Endothelial cell of umbilical vein (primary cell): ENCODE measurements at regions not wholly inside any gene's neighbourhood (a gene's known extent, or its start where the extent isn't known, plus 50 kb on each side); places are given as distances from the start of the nearest gene placed in this dataset.

Experiments used
- BruUV-seq: library from RNA; stranded (reverse); fragments of 400-500 nt; replicated peaks from 2 replicates; lab custom pipeline; 2021; lab: Mats Ljungman, UMichigan
- CTCF ChIA-PET: fragments of 300-600, 350-600 bp; sonication (Branson Sonifier 250); formaldehyde crosslinking; loops from one replicate; lab custom pipeline; 2021; ENCODE audit warnings: antibody characterized with exemption, inconsistent platforms; lab: Charles Lee
- POLR2A ChIA-PET: fragments of 300-600, 350-600 bp; sonication (Branson Sonifier 250); formaldehyde crosslinking; loops from one replicate; lab custom pipeline; 2021; ENCODE audit warnings: antibody characterized with exemption, inconsistent platforms; lab: Charles Lee
- DNase-seq: peaks from one replicate; pipeline ENCODE4 v3.0.0-alpha.2; 2011; ENCODE audit warnings: low read depth, low spot score
- FAIRE-seq: peaks from 2 replicates; lab custom pipeline; 2011; peaks lifted over from hg19 to GRCh38; lab: Jason Lieb, UNC
- H2AFZ ChIP-seq: 2 replicates; pipeline ENCODE4 v1.6.0; 2012; ENCODE audit warnings: low read depth, low read length, control low read depth, inconsistent platforms
- H3K27ac ChIP-seq: 2 replicates; pipeline ENCODE4 v1.5.1; 2011; ENCODE audit warnings: low read depth, mild to moderate bottlenecking, control low read depth, low read length, moderate library complexity; ENCODE audit not compliant: insufficient read depth
- H3K27me3 ChIP-seq, 2 experiments: 2 replicates each; pipeline versions ENCODE4 v1.6.0 to v1.6.1; 2011; ENCODE audit warnings: low read length in 2 of 2, mixed read lengths in 1 of 2; ENCODE audit not compliant: control insufficient read depth in 2 of 2, insufficient read depth in 2 of 2
- H3K36me3 ChIP-seq, 2 experiments: 2 replicates in 1 of 2; 3 replicates in 1 of 2; pipeline ENCODE4 v1.5.1; 2011; ENCODE audit warnings: low read length in 2 of 2, mild to moderate bottlenecking in 1 of 2, moderate library complexity in 1 of 2; ENCODE audit not compliant: control insufficient read depth in 2 of 2, insufficient read depth in 2 of 2; ENCODE audit errors: extremely low read depth in 1 of 2
- H3K4me1 ChIP-seq: 3 replicates; pipeline ENCODE4 v1.5.1; 2011; ENCODE audit warnings: mild to moderate bottlenecking, low read length; ENCODE audit not compliant: control insufficient read depth, insufficient read depth; ENCODE audit errors: extremely low read depth
- H3K4me2 ChIP-seq: 2 replicates; pipeline ENCODE4 v1.6.1; 2011; ENCODE audit warnings: low read length, control low read depth, mixed read lengths; ENCODE audit not compliant: insufficient read depth
- H3K4me3 ChIP-seq, 3 experiments: fragments of 200-600 bp in 1 of 3; sonication (generic), shearing (Covaris generic) in 1 of 3; replicated peaks in 1 of 3; 2 replicates each; pipeline ENCODE4 v1.5.1; 2011 to 2016; ENCODE audit warnings: control low read depth in 3 of 3, low read length in 3 of 3, mild to moderate bottlenecking in 2 of 3, inconsistent platforms in 1 of 3, low read depth in 1 of 3, moderate library complexity in 1 of 3; ENCODE audit not compliant: insufficient read depth in 1 of 3
- H3K79me2 ChIP-seq: 2 replicates; pipeline ENCODE4 v1.6.0; 2012; ENCODE audit warnings: low read length, inconsistent platforms; ENCODE audit not compliant: control insufficient read depth, insufficient read depth
- H3K9ac ChIP-seq: replicated peaks from 2 replicates; pipeline ENCODE3; 2011; ENCODE audit warnings: low read length, control low read depth; ENCODE audit not compliant: insufficient read depth; ENCODE audit errors: extremely low read depth
- H3K9me1 ChIP-seq: replicated peaks from 3 replicates; pipeline ENCODE4 v1.6.0; 2011; ENCODE audit warnings: mild to moderate bottlenecking, low read length; ENCODE audit not compliant: control insufficient read depth, insufficient read depth; ENCODE audit errors: extremely low read depth
- H3K9me3 ChIP-seq: replicated peaks from 2 replicates; pipeline ENCODE4 v1.5.1; 2012; ENCODE audit warnings: low read length, inconsistent platforms; ENCODE audit not compliant: control insufficient read depth, insufficient read depth
- H4K20me1 ChIP-seq: replicated peaks from 2 replicates; pipeline ENCODE3; 2011; ENCODE audit warnings: mild to moderate bottlenecking, low read length; ENCODE audit not compliant: control insufficient read depth, insufficient read depth; ENCODE audit errors: extremely low read depth
- CTCF ChIP-seq, 2 donors: IDR thresholded peaks; 1 replicate in 1 of 2; 2 replicates in 1 of 2; pipeline ENCODE4 v1.5.1; 2011; ENCODE audit warnings: low read length in 2 of 2, mild to moderate bottlenecking in 2 of 2, moderate library complexity in 2 of 2, control low read depth in 1 of 2, inconsistent platforms in 1 of 2, low read depth in 1 of 2; ENCODE audit not compliant: insufficient read depth in 1 of 2; ENCODE audit errors: extremely low read depth in 1 of 2
- EZH2 ChIP-seq: IDR thresholded peaks from 2 replicates; pipeline ENCODE4 v1.6.1; 2012; ENCODE audit warnings: borderline replicate concordance, low read depth, mild to moderate bottlenecking, moderate library complexity, low read length, inconsistent platforms; ENCODE audit not compliant: severe bottlenecking
- FOS ChIP-seq: IDR thresholded peaks from 2 replicates; pipeline ENCODE4 v1.6.1; 2011; ENCODE audit warnings: mild to moderate bottlenecking, low read length, moderate library complexity, borderline replicate concordance; ENCODE audit not compliant: insufficient read depth
- GATA2 ChIP-seq: IDR thresholded peaks from 2 replicates; pipeline ENCODE4 v1.7.0; 2011; ENCODE audit warnings: low read depth, mild to moderate bottlenecking, moderate library complexity, mixed read lengths, low read length; ENCODE audit not compliant: insufficient read length, insufficient read depth
- JUN ChIP-seq: IDR thresholded peaks from 2 replicates; pipeline ENCODE4 v1.6.1; 2011; ENCODE audit warnings: borderline replicate concordance, low read depth; ENCODE audit not compliant: insufficient read length, insufficient read depth
- MAX ChIP-seq: IDR thresholded peaks from 2 replicates; pipeline ENCODE4 v1.6.1; 2011; ENCODE audit not compliant: insufficient read depth, insufficient read length
- MYC ChIP-seq: IDR thresholded peaks from one replicate; pipeline ENCODE4 v1.6.1; 2011; ENCODE audit warnings: mild to moderate bottlenecking, low read depth, low read length
- POLR2A ChIP-seq: IDR thresholded peaks from 2 replicates; pipeline ENCODE4 v1.6.1; 2012; ENCODE audit warnings: low read depth, mild to moderate bottlenecking, control low read depth, low read length
- POLR2AphosphoS5 ChIP-seq: IDR thresholded peaks from 2 replicates; pipeline ENCODE4 v1.6.1; 2012; ENCODE audit warnings: low read depth, mild to moderate bottlenecking, control low read depth, low read length, moderate library complexity; ENCODE audit not compliant: insufficient read depth
- dilution Hi-C: fragments of 300-500 bp; cut with MboI; formaldehyde crosslinking; loops from one replicate; pipeline ENCODE4 v1.15.0; 2019; ENCODE audit warnings: low sequenced_read_pairs; ENCODE audit not compliant: extremely low pct_ligation_motif_present
- intact Hi-C: fragments of 100-400 bp; cut with micrococcal nuclease; formaldehyde crosslinking; loops from one replicate; pipeline ENCODE4 v1.10.0; 2022

- TF ChIP-seq MAX: no peak
- no peaks in the 10 kb centered on the region for H4K20me1 ChIP-seq
- no peak overlapping the region for H3K4me3 ChIP-seq
- H3K4me1 ChIP-seq: no peaks in the 10 kb centered on the region
- no peaks in the 10 kb centered on the region for H3K79me2 ChIP-seq
- no peaks in the 10 kb centered on the region for H3K27me3 ChIP-seq
- DNase-seq (no peak), FAIRE-seq (no peak)
- intact Hi-C loops (no loop called here), dilution Hi-C loops (no loop called here)
- BruUV-seq: no TSS peak
- peaks cover 3% of the 10 kb centered on the region for H3K9me3 ChIP-seq
- POLR2A ChIA-PET: no interaction called here
- no peak overlapping the region for H2AFZ ChIP-seq
- no peaks in the 10 kb centered on the region for H3K9me1 ChIP-seq
- CTCF ChIA-PET: no interaction called here
- H3K27ac ChIP-seq: no peak overlapping the region
- no peaks in the 10 kb centered on the region for H3K36me3 ChIP-seq
- no peak overlapping the region for H3K4me2 ChIP-seq
- H3K9ac ChIP-seq: no peak overlapping the region
Observed at GRCh38 chr9:84598921-84599636, 70.5 kb upstream of the NTRK2 start.

GRCh38 chr9:84600739-84601138 is 68.8 kb upstream of the NTRK2 start:
- DNase-seq (no peak), FAIRE-seq (no peak)
- ChIA-PET POLR2A (no interaction called here), CTCF (no interaction called here)
- Histone ChIP-seq H3K36me3 (no peaks in the 10 kb centered on the region), H3K4me3 (no peak overlapping the region), H4K20me1 (no peaks in the 10 kb centered on the region), H3K9me3 (peaks cover 3% of the 10 kb centered on the region), H3K79me2 (no peaks in the 10 kb centered on the region), H3K4me1 (no peaks in the 10 kb centered on the region), H3K4me2 (no peak overlapping the region), H2AFZ (no peak overlapping the region), H3K9ac (no peak overlapping the region), H3K27ac (no peak overlapping the region), H3K27me3 (no peaks in the 10 kb centered on the region), H3K9me1 (no peaks in the 10 kb centered on the region)
- BruUV-seq: no TSS peak
- TF ChIP-seq EZH2 (no peak), MYC (no peak), JUN (no peak), GATA2 (no peak), CTCF (IDR thresholded peaks at IDR 0.05; ENCODE audit: extremely low read depth in 1 of 2, insufficient read depth in 1 of 2, low read depth in 1 of 2, low read length in 2 of 2) (no peak), POLR2A (no peak), MAX (no peak), POLR2AphosphoS5 (no peak), FOS (no peak)
- dilution Hi-C loops: no loop called here
- intact Hi-C loops: no loop called here
